Neutrophil (primary cell): ENCODE measurements at regions not wholly inside any gene's neighbourhood (a gene's known extent, or its start where the extent isn't known, plus 50 kb on each side); places are given as distances from the start of the nearest gene placed in this dataset.

ENCODE experiments used
- H3K27ac ChIP-seq: fragments of 200-600 bp; sonication (generic); 2 replicates; pipeline ENCODE4 v1.5.1; 2016; ENCODE audit warnings: mild to moderate bottlenecking, moderate library complexity
- H3K27me3 ChIP-seq: fragments of 200-600 bp; sonication (generic); 2 replicates; pipeline ENCODE4 v1.6.0; 2016; ENCODE audit warnings: mild to moderate bottlenecking
- H3K36me3 ChIP-seq: fragments of 200-600 bp; sonication (generic); 2 replicates; pipeline ENCODE4 v1.5.1; 2017
- H3K4me1 ChIP-seq, 2 experiments: fragments of 200-600 bp in 1 of 2; sonication (generic) in 1 of 2; 1 replicate in 1 of 2; 2 replicates in 1 of 2; pipeline versions ENCODE4 v1.5.1 to v1.6.1; 2013 to 2016; ENCODE audit warnings: low read depth in 1 of 2, low read length in 1 of 2, mild to moderate bottlenecking in 1 of 2, moderate library complexity in 1 of 2; ENCODE audit not compliant: control insufficient read depth in 1 of 2, insufficient read depth in 1 of 2
- H3K4me3 ChIP-seq, 2 experiments: fragments of 200-600 bp in 1 of 2; sonication (generic) in 1 of 2; 1 replicate in 1 of 2; 2 replicates in 1 of 2; pipeline ENCODE4 v1.5.1; 2013 to 2016; ENCODE audit warnings: low read depth in 1 of 2, low read length in 1 of 2, mild to moderate bottlenecking in 1 of 2, moderate library complexity in 1 of 2
- H3K9me3 ChIP-seq: fragments of 200-600 bp; sonication (generic); 2 replicates; pipeline ENCODE4 v1.5.1; 2016
- CTCF ChIP-seq: fragments of 200-600 bp; sonication (generic); IDR thresholded peaks from 2 replicates; pipeline ENCODE4 v1.5.1; 2016; ENCODE audit warnings: antibody characterized with exemption

GRCh38 chr3:35183927-35184675, 455.2 kb upstream of the ARPP21 start:
- no peaks in the 10 kb centered on the region for H3K27me3 ChIP-seq
- H3K4me1 ChIP-seq: no peaks in the 10 kb centered on the region
- H3K9me3 ChIP-seq: no peaks in the 10 kb centered on the region
- no peak overlapping the region for H3K27ac ChIP-seq
- no peaks in the 10 kb centered on the region for H3K36me3 ChIP-seq
- TF ChIP-seq CTCF: no peak
- H3K4me3 ChIP-seq: no peak overlapping the region

DNA sequence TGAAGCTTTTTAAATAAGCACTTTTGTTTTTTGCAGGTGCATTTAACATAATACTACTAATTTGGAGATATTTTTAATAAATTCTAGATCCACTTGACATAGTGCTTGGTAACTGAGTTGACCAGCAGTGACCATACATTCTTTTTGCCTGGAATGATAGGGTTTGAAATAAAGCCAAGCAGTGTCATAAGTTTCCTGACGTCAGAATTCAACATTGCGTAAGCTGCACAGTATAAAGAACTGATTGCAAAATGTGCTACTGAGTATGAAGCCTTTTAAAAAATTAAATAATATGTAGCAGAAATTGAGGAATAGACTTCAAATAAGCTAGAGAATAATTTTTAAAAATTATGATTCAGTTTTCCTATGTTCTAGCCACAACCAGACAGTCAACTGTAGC, 454.6 kb upstream of the ARPP21 start:
- Histone ChIP-seq H3K4me1 (no peaks in the 10 kb centered on the region), H3K27ac (no peak overlapping the region), H3K36me3 (no peaks in the 10 kb centered on the region), H3K4me3 (no peak overlapping the region), H3K27me3 (no peaks in the 10 kb centered on the region), H3K9me3 (no peaks in the 10 kb centered on the region)
- TF ChIP-seq CTCF: no peak

DNA sequence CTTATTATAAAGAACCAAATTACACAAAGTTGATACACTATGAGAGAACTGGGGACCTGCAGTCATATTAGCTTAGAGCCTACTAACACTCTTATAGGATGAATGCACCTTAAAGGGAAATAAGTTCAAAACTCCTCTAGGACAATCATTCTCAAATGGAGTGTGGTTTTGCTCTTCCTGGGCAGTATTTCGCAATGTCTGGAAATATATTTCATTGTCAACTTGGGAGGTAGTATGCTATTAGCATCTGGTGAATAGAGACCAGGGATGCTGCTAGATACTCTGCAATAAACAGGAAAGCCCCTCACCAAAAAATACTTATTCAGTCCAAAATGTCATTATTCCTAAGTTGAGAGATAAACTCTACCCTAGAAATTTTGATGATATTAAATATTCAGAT, 451.4 kb upstream of the ARPP21 start:
- no peaks in the 10 kb centered on the region for H3K36me3 ChIP-seq
- H3K27me3 ChIP-seq: no peaks in the 10 kb centered on the region
- no peak overlapping the region for H3K4me3 ChIP-seq
- H3K4me1 ChIP-seq: no peaks in the 10 kb centered on the region
- H3K9me3 ChIP-seq: no peaks in the 10 kb centered on the region
- H3K27ac ChIP-seq: no peak overlapping the region
- TF ChIP-seq CTCF: no peak

GRCh38 chr3:35194666-35195065, 444.7 kb upstream of the ARPP21 start:
- Histone ChIP-seq H3K36me3 (no peaks in the 10 kb centered on the region), H3K4me1 (no peaks in the 10 kb centered on the region), H3K4me3 (no peak overlapping the region), H3K9me3 (no peaks in the 10 kb centered on the region), H3K27ac (no peak overlapping the region), H3K27me3 (no peaks in the 10 kb centered on the region)
- TF ChIP-seq CTCF: no peak

- Histone ChIP-seq H3K4me1 (no peaks in the 10 kb centered on the region), H3K36me3 (no peaks in the 10 kb centered on the region), H3K27ac (no peak overlapping the region), H3K4me3 (no peak overlapping the region), H3K27me3 (no peaks in the 10 kb centered on the region), H3K9me3 (no peaks in the 10 kb centered on the region)
- TF ChIP-seq CTCF: no peak
These were observed 440.5 kb upstream of the ARPP21 start for GRCh38 chr3:35198857-35199256.
